CD14-positive monocyte (primary cell): ENCODE measurements at regions not wholly inside any gene's neighbourhood (a gene's known extent, or its start where the extent isn't known, plus 50 kb on each side); places are given as distances from the start of the nearest gene placed in this dataset.

Experiments used
- DNase-seq, 3 donors: peaks; one replicate each; pipeline ENCODE4 v3.0.0-alpha.2; 2011 to 2022
- H2AFZ ChIP-seq: 2 replicates; pipeline ENCODE4 v1.6.0; 2012; ENCODE audit warnings: mild to moderate bottlenecking, low read depth, low read length, inconsistent platforms; ENCODE audit not compliant: insufficient read depth, poor library complexity, severe bottlenecking
- H3K27ac ChIP-seq, 2 donors: 1 replicate in 1 of 2; 2 replicates in 1 of 2; pipeline ENCODE4 v1.5.1; 2012 to 2013; ENCODE audit warnings: low read length in 2 of 2, control low read depth in 1 of 2, inconsistent platforms in 1 of 2, low read depth in 1 of 2, mild to moderate bottlenecking in 1 of 2
- H3K27me3 ChIP-seq, 2 donors: one replicate each; pipeline versions ENCODE4 v1.6.0 to v1.6.1; 2011 to 2013; ENCODE audit warnings: low read length in 2 of 2; ENCODE audit not compliant: control insufficient read depth in 2 of 2, insufficient read depth in 2 of 2
- H3K36me3 ChIP-seq, 2 donors: replicated peaks in 1 of 2; 1 replicate in 1 of 2; 2 replicates in 1 of 2; pipeline versions ENCODE4 v1.5.1 to v1.6.1; 2012 to 2013; ENCODE audit warnings: low read length in 2 of 2, control low read depth in 1 of 2, inconsistent platforms in 1 of 2, mild to moderate bottlenecking in 1 of 2; ENCODE audit not compliant: insufficient read depth in 2 of 2, control insufficient read depth in 1 of 2
- H3K4me1 ChIP-seq, 2 donors: 1 replicate in 1 of 2; 2 replicates in 1 of 2; pipeline versions ENCODE4 v1.5.1 to v1.6.1; 2012 to 2013; ENCODE audit warnings: low read length in 2 of 2, control low read depth in 1 of 2, inconsistent platforms in 1 of 2, mild to moderate bottlenecking in 1 of 2, moderate library complexity in 1 of 2; ENCODE audit not compliant: insufficient read depth in 2 of 2, control insufficient read depth in 1 of 2
- H3K4me2 ChIP-seq: replicated peaks from 2 replicates; pipeline ENCODE3; 2012; ENCODE audit warnings: low read length, moderate library complexity, mild to moderate bottlenecking; ENCODE audit not compliant: poor library complexity, severe bottlenecking; ENCODE audit errors: extremely low read depth
- H3K4me3 ChIP-seq, 3 experiments: fragments of 200-600 bp in 1 of 3; sonication (generic) in 1 of 3; replicated peaks in 1 of 3; 1 replicate in 2 of 3; 2 replicates in 1 of 3; pipeline ENCODE4 v1.5.1; 2011 to 2013; ENCODE audit warnings: low read length in 3 of 3, mild to moderate bottlenecking in 3 of 3, control low read depth in 2 of 3, low read depth in 2 of 3, inconsistent platforms in 1 of 3, moderate library complexity in 1 of 3
- H3K79me2 ChIP-seq: 2 replicates; pipeline ENCODE4 v1.6.0; 2012; ENCODE audit warnings: mild to moderate bottlenecking, control low read depth, inconsistent platforms, low read length, moderate library complexity; ENCODE audit not compliant: insufficient read depth
- H3K9ac ChIP-seq: 2 replicates; pipeline ENCODE4 v1.6.0; 2017; ENCODE audit warnings: low read length, mild to moderate bottlenecking; ENCODE audit not compliant: insufficient read depth, poor library complexity, severe bottlenecking
- H3K9me3 ChIP-seq, 2 donors: replicated peaks in 1 of 2; 1 replicate in 1 of 2; 2 replicates in 1 of 2; pipeline versions ENCODE4 v1.5.1 to v1.6.1; 2012 to 2013; ENCODE audit warnings: low read length in 2 of 2, control low read depth in 1 of 2; ENCODE audit not compliant: control insufficient read depth in 1 of 2, insufficient read depth in 1 of 2
- H4K20me1 ChIP-seq: 2 replicates; pipeline ENCODE4 v1.6.0; 2012; ENCODE audit warnings: mild to moderate bottlenecking, low read length, control low read depth, moderate library complexity; ENCODE audit not compliant: insufficient read depth
- H3K27ac Mint-ChIP-seq, 7 donors: one replicate each; pipeline ENCODE4 v1.8.0; 2020; ENCODE audit warnings: mild to moderate bottlenecking in 7 of 7, mixed read lengths in 7 of 7, moderate library complexity in 6 of 7, inconsistent platforms in 2 of 7
- H3K27me3 Mint-ChIP-seq, 3 donors: one replicate each; pipeline ENCODE4 v1.8.0; 2021 to 2022; ENCODE audit warnings: low read depth in 3 of 3, mild to moderate bottlenecking in 3 of 3, mixed read lengths in 3 of 3, moderate library complexity in 3 of 3, inconsistent platforms in 1 of 3
- H3K36me3 Mint-ChIP-seq, 2 donors: one replicate each; pipeline ENCODE4 v1.8.0; 2020; ENCODE audit warnings: mixed read lengths in 2 of 2, inconsistent platforms in 1 of 2, mild to moderate bottlenecking in 1 of 2
- H3K4me1 Mint-ChIP-seq: one replicate; pipeline ENCODE4 v1.8.0; 2020; ENCODE audit warnings: mild to moderate bottlenecking, mixed read lengths
- H3K4me3 Mint-ChIP-seq, 2 donors: one replicate each; pipeline ENCODE4 v1.8.0; 2020; ENCODE audit warnings: mild to moderate bottlenecking in 2 of 2, mixed read lengths in 2 of 2, moderate library complexity in 1 of 2
- H3K9me3 Mint-ChIP-seq, 7 donors: one replicate each; pipeline ENCODE4 v1.8.0; 2020 to 2022; ENCODE audit warnings: mixed read lengths in 7 of 7, mild to moderate bottlenecking in 6 of 7, moderate library complexity in 6 of 7, inconsistent platforms in 2 of 7
- WGBS: methylation state at CpG from one replicate; pipeline ENCODE4 v1.1.5; 2013; ENCODE audit warnings: missing lambda C conversion rate; ENCODE audit not compliant: insufficient coverage; 5-methylcytosine and 5-hydroxymethylcytosine counted together
- intact Hi-C, 2 donors: fragments of 100-400 bp; cut with micrococcal nuclease; formaldehyde crosslinking; loops; one replicate each; pipeline versions ENCODE4 v1.15.0 to v1.15.1; 2023
- TF ChIP-seq, protein P1 (sequence below): fragments of 200-600 bp; IDR thresholded peaks from one replicate; pipeline ENCODE4 v1.8.0; 2022; ENCODE audit warnings: antibody characterized with exemption, mild to moderate bottlenecking

DNA sequence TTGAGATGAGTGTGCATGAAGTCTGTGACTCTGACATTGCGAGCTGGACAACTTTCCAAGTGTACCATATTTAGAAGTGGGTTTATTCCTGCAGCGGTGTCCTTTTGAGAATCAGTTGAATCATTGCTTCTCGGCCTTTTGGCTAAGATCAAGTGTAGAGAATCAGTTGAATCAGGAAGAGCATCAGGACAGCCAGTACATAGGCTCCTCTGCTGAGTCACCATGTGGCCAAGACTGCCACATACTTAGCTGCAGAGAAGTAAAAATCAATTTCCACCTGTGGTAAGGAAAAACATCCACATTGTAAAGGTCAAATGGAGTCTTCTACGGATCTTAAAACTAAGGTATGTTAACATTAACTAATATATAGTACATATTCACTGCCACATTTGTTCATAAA lies 428.4 kb upstream of the MARCKS start:
- no peak overlapping the region for H3K4me3 Mint-ChIP-seq
- Histone ChIP-seq H3K27me3 (no peaks in the 10 kb centered on the region), H3K4me1 (peaks cover 16 to 23% of the 10 kb centered on the region in 2 donors), H4K20me1 (no peaks in the 10 kb centered on the region), H3K27ac (no peak overlapping the region), H3K4me3 (no peak overlapping the region), H3K9ac (no peak overlapping the region), H3K4me2 (no peak overlapping the region), H3K36me3 (no peaks in the 10 kb centered on the region), H3K79me2 (no peaks in the 10 kb centered on the region), H3K9me3 (no peaks in the 10 kb centered on the region), H2AFZ (no peak overlapping the region)
- peaks cover 0 to 2% (median 1%) of the 10 kb centered on the region in 7 donors for H3K9me3 Mint-ChIP-seq
- DNase-seq, result peak; percentile 10 to 29 (median 20)
- TF ChIP-seq, protein P1, sequence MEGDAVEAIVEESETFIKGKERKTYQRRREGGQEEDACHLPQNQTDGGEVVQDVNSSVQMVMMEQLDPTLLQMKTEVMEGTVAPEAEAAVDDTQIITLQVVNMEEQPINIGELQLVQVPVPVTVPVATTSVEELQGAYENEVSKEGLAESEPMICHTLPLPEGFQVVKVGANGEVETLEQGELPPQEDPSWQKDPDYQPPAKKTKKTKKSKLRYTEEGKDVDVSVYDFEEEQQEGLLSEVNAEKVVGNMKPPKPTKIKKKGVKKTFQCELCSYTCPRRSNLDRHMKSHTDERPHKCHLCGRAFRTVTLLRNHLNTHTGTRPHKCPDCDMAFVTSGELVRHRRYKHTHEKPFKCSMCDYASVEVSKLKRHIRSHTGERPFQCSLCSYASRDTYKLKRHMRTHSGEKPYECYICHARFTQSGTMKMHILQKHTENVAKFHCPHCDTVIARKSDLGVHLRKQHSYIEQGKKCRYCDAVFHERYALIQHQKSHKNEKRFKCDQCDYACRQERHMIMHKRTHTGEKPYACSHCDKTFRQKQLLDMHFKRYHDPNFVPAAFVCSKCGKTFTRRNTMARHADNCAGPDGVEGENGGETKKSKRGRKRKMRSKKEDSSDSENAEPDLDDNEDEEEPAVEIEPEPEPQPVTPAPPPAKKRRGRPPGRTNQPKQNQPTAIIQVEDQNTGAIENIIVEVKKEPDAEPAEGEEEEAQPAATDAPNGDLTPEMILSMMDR, result no peak
- no peaks in the 10 kb centered on the region for H3K36me3 Mint-ChIP-seq
- intact Hi-C loops, result no loop called here
- 30% methylated on average over 3 of the region's 4 CpGs for WGBS
- peaks cover 22% of the 10 kb centered on the region for H3K4me1 Mint-ChIP-seq
- no peak overlapping the region for H3K27ac Mint-ChIP-seq
- peaks cover 0 to 2% (median 0%) of the 10 kb centered on the region in 3 donors for H3K27me3 Mint-ChIP-seq

DNA sequence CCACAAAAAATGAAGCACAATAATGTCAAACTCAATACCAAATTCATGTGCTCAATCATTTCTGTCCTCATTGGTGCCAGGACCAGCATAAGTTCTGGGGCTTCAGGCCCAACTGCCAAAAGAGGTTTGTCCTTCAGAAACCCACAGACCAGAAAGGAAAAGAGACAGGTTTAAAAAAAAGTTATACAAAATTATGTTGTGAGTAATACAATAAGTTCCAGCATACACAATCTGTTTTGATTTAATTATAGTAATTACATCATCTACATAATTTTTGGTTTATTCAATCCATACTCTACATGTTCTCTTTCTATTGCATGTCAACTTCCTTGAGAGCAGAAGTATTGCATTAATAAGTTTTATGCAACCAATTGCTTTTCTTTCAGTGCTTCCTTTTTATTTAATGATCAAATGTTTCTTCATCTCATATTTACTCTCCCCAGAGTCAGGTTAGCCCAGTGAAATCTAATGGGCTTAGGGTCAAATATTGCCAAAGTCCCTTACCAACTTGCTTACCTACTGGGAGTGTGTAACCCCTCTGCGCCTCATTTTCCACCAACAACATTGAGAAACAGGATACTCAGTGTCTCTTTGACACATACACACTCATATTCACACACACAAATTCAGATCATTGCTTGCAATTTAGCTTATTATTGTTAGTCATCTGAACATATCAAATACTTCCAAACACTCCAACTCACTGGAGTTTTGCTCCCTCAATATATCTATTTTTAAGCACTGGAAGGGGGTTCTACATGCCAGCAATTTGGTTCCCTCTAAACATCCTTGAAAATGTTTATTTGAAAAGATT lies 424.4 kb upstream of the MARCKS start:
- Histone ChIP-seq H3K27ac (peak overlapping the region; percentile 61 to 81), H3K4me2 (peak overlapping the region; percentile 72), H2AFZ (no peak overlapping the region), H3K36me3 (no peaks in the 10 kb centered on the region), H3K4me3 (peak overlapping the region in 2 of 3 experiments; percentile 22 to 68), H3K27me3 (no peaks in the 10 kb centered on the region), H3K9ac (no peak overlapping the region), H4K20me1 (no peaks in the 10 kb centered on the region), H3K4me1 (peaks cover 31% of the 10 kb centered on the region in 2 donors), H3K79me2 (no peaks in the 10 kb centered on the region), H3K9me3 (no peaks in the 10 kb centered on the region)
- intact Hi-C loops, result loop anchor here in 1 of 2 donors (10.0 kb wide), 1 partner anchor 52 kb away; no protein-coding TSS in a partner anchor
- Mint-ChIP-seq H3K9me3 (peaks cover 0 to 3% (median 0%) of the 10 kb centered on the region in 7 donors), H3K27ac (peak overlapping the region; percentile 79 to 91 (median 87)), H3K4me3 (peak overlapping the region; percentile 7 to 82), H3K4me1 (peaks cover 30% of the 10 kb centered on the region), H3K27me3 (peaks cover 0 to 2% (median 0%) of the 10 kb centered on the region in 3 donors), H3K36me3 (no peaks in the 10 kb centered on the region)
- peak; percentile 21 to 65 (median 37) for DNase-seq
- WGBS, result no CpG with 5 or more reads among the region's 1 CpG
- TF ChIP-seq, protein P1, result no peak
